Thyroid gland (tissue), 4 donors: ENCODE measurements at regions not wholly inside any gene's neighbourhood (a gene's known extent, or its start where the extent isn't known, plus 50 kb on each side); places are given as distances from the start of the nearest gene placed in this dataset.

Source experiments
- DNase-seq, 2 donors: peaks; one replicate each; pipeline ENCODE4 v3.0.0-alpha.2; 2019
- H3K27ac ChIP-seq, 3 donors: fragments of 200-600 bp; sonication (generic); 1 replicate in 2 of 3; 2 replicates in 1 of 3; pipeline ENCODE4 v1.5.1; 2016 to 2019; ENCODE audit warnings: mild to moderate bottlenecking in 1 of 3, moderate library complexity in 1 of 3
- H3K27me3 ChIP-seq: fragments of 200-600 bp; sonication (generic); one replicate; pipeline ENCODE4 v1.5.1; 2019
- H3K36me3 ChIP-seq, 2 donors: fragments of 200-600 bp; sonication (generic); one replicate each; pipeline ENCODE4 v1.5.1; 2016 to 2019
- H3K4me1 ChIP-seq, 2 donors: fragments of 200-600 bp; sonication (generic); one replicate each; pipeline ENCODE4 v1.5.1; 2017 to 2019
- H3K4me3 ChIP-seq, 3 donors: fragments of 200-600 bp; sonication (generic); replicated peaks in 1 of 3; 1 replicate in 2 of 3; 2 replicates in 1 of 3; pipeline ENCODE4 v1.5.1; 2016; ENCODE audit warnings: mild to moderate bottlenecking in 1 of 3
- H3K9me3 ChIP-seq: fragments of 200-600 bp; sonication (generic); one replicate; pipeline ENCODE4 v1.5.1; 2017
- CTCF ChIP-seq, 6 experiments: fragments of 200-600 bp in 3 of 6; fragments of 450-650 bp in 3 of 6; sonication (generic) in 3 of 6; IDR thresholded peaks; one replicate each; pipeline ENCODE4 v1.5.1; 2016 to 2019; ENCODE audit warnings: antibody characterized with exemption in 6 of 6, mild to moderate bottlenecking in 2 of 6, inconsistent platforms in 1 of 6, moderate library complexity in 1 of 6
- POLR2A ChIP-seq, 2 donors: fragments of 450-650 bp; IDR thresholded peaks; one replicate each; pipeline ENCODE4 v1.6.1; 2017; ENCODE audit warnings: antibody characterized with exemption in 2 of 2, mild to moderate bottlenecking in 2 of 2, moderate library complexity in 1 of 2
- whole genome bisulfite sequencing, 2 donors: methylation state at CpG; one replicate each; pipeline ENCODE4 v1.1.5; 2017; 5-methylcytosine and 5-hydroxymethylcytosine counted together
- intact Hi-C: fragments of 100-400 bp; cut with DNase I; formaldehyde crosslinking; loops from one replicate; pipeline ENCODE4 v1.15.1; 2023

- Histone ChIP-seq H3K4me1 (no peaks in the 10 kb centered on the region), H3K9me3 (no peaks in the 10 kb centered on the region), H3K36me3 (no peaks in the 10 kb centered on the region), H3K4me3 (no peak overlapping the region), H3K27ac (no peak overlapping the region), H3K27me3 (no peaks in the 10 kb centered on the region)
- intact Hi-C loops, result no loop called here
- DNase-seq, result no peak
- TF ChIP-seq CTCF (IDR thresholded peaks at IDR 0.05) (no peak), POLR2A (IDR thresholded peaks at IDR 0.05) (no peak)
- WGBS, 2 donors, result 75 to 85% methylated on average over 4 of the region's 4 CpGs
Observed at GRCh38 chr2:122319539-122320132, 564.2 kb downstream of the TSN start.

DNA sequence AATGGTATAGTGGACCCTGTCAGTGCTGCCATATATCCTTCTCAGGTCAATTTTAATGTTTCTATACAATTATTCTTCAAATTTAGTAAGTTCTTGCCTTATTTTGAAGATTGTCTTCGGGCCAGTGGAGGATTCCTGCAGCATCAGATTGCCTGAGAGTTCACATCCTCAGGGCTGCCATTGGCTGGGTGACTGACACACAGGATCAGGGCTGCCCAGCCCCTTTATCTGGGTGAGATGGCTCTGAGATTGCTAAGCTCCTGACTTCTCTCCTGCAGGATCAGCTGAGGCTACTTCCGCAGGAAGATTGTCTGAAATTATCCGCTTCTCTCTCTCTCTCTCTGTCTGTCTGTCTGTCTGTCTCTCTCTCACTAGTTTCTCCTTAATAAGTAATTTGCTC lies 567.4 kb downstream of the TSN start:
- no peak for TF ChIP-seq CTCF (IDR thresholded peaks at IDR 0.05)
- TF ChIP-seq POLR2A (IDR thresholded peaks at IDR 0.05), result no peak
- Histone ChIP-seq H3K4me1 (no peaks in the 10 kb centered on the region), H3K9me3 (no peaks in the 10 kb centered on the region), H3K36me3 (no peaks in the 10 kb centered on the region), H3K4me3 (no peak overlapping the region), H3K27me3 (no peaks in the 10 kb centered on the region), H3K27ac (no peak overlapping the region)
- no peak for DNase-seq
- WGBS, 2 donors, result 68 to 69% methylated on average over 3 of the region's 3 CpGs
- intact Hi-C loops, result no loop called here

DNA sequence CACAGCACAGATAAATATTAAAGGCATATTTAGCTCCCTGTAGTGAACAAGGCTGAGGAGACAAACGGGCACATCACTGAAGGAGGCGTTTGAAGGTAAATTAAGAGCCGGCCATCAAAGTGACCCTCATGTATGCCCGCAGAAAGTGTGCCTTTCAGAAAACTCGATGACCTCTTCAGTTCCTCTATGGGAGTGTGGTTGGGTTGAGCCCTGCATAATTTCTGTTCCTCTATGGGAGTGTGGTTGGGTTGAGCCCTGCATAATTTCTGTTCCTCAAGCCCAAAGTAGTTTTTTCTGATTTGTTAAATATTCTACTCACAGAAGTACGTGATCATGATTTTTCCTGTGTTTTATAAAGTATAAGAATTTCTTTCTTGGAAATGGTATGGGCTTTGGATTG lies 568.5 kb downstream of the TSN start:
- DNase-seq, result no peak

GRCh38 chr2:122326471-122326870 lies 571.0 kb downstream of the TSN start:
- intact Hi-C loops, result no loop called here
- TF ChIP-seq POLR2A (IDR thresholded peaks at IDR 0.05) (no peak), CTCF (IDR thresholded peaks at IDR 0.05) (no peak)
- 36 to 48% methylated on average over 3 of the region's 3 CpGs for WGBS, 2 donors
- Histone ChIP-seq H3K9me3 (no peaks in the 10 kb centered on the region), H3K36me3 (no peaks in the 10 kb centered on the region), H3K27me3 (no peaks in the 10 kb centered on the region), H3K4me3 (no peak overlapping the region), H3K27ac (no peak overlapping the region), H3K4me1 (no peaks in the 10 kb centered on the region)
- no peak for DNase-seq

More for the DNA sequence above, 568.5 kb downstream of the TSN start:
- intact Hi-C loops, result no loop called here
- WGBS, 2 donors, result 82 to 89% methylated on average over 6 of the region's 6 CpGs
- no peaks in the 10 kb centered on the region for H3K27me3 ChIP-seq
- no peaks in the 10 kb centered on the region for H3K9me3 ChIP-seq
- no peak overlapping the region for H3K27ac ChIP-seq
- TF ChIP-seq CTCF (IDR thresholded peaks at IDR 0.05) (no peak), POLR2A (IDR thresholded peaks at IDR 0.05) (no peak)
- H3K36me3 ChIP-seq, result no peaks in the 10 kb centered on the region
- H3K4me3 ChIP-seq, result no peak overlapping the region
- H3K4me1 ChIP-seq, result no peaks in the 10 kb centered on the region

- WGBS, 2 donors, result 74 to 77% methylated on average over 4 of the region's 4 CpGs
- Histone ChIP-seq H3K27ac (no peak overlapping the region), H3K4me3 (no peak overlapping the region), H3K27me3 (no peaks in the 10 kb centered on the region), H3K36me3 (no peaks in the 10 kb centered on the region), H3K4me1 (no peaks in the 10 kb centered on the region), H3K9me3 (no peaks in the 10 kb centered on the region)
- intact Hi-C loops, result no loop called here
- DNase-seq, result no peak
- no peak for TF ChIP-seq POLR2A (IDR thresholded peaks at IDR 0.05)
- TF ChIP-seq CTCF (IDR thresholded peaks at IDR 0.05), result no peak
Observed at GRCh38 chr2:122328816-122329215, 573.4 kb downstream of the TSN start.
